SK-N-DZ (cell line): ENCODE measurements at regions not wholly inside any gene's neighbourhood (a gene's known extent, or its start where the extent isn't known, plus 50 kb on each side); places are given as distances from the start of the nearest gene placed in this dataset.
"Not testable (repeated sequence)": the region's sequence is repeated elsewhere in the genome, so short reads cannot be mapped to it uniquely, and the experiment has no call there.

ENCODE experiments used
- DNase-seq: peaks from one replicate; pipeline ENCODE4 v3.0.0-alpha.2; 2015; ENCODE audit warnings: low spot score

DNA sequence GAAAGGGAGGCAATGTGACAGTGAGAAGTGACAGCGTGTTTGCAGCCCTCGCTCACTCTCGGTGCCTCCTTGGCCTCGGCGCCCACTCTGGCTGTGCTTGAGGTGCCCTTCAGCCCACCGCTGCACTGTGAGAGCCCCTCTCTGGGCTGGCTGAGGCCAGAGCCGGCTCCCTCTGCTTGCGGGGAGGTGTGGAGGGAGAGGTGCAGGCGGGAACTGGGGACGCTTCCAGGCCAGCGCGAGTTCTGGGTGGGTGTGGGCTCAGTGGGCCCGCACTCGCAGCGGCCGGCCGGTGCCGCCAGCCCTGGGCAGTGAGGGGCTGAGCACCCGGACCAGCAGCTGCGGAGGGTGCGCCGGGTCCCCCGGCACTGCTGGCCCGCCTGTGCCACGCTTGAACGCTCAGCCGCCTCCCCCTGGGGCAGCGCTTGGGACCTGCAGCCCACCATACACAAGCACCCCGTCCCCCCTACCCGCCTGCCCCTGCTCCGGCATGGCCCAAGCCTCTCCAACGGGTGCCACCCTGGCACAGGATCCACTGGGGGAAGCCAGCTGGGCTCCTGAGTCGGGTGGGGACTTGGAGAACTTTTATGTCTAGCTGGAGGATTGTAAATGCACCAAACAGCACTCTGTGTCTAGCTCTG is 1142.8 kb upstream of the INTU start:
- no peak for DNase-seq

DNA sequence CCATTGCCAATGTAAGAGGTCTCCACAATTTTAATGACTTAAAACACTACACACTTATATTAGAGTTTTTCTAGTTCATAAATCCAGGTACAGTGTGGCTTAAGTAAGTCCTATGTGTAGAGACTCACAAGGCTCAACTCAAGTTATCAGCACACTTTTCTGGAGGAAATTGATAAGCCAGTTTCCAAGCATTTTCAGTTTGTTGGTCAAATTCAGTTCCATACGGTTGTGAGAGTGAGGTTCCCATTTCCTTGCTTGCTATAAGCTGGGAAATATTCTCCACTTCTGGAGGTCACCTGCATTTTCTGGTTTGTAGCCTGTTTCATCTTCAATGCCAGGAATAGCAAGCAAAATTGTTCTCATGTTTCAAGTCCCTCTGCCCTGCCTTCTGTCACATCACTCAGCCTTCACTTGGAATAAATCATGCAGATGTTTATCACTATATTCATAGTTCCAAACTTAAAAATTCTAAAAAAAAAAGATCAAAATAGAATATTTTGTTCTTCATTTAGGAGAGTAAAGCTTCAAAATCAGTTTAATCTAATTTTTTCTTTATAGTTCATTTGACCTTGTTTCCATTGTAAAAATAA is 1137.5 kb upstream of the INTU start:
- DNase-seq, result no peak

DNA sequence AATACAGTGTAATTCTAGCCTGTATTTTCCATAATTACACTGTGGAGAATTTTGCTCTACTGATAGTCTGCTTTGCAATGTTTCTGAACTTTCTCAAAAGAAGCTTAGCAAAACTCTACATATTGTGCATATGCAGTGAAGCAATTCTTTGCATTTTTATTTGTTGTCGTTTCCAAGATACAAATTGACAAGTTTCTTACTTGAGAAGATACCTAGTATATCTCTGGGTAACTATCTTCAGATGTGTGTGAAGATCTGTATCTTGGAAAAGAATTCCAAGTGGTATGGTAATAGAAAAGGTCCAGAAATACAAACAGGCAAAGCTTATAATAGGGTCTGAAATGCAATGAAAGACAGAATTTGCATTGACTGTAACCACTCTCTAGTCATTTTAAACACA is 1119.8 kb upstream of the INTU start:
- no peak for DNase-seq

DNA sequence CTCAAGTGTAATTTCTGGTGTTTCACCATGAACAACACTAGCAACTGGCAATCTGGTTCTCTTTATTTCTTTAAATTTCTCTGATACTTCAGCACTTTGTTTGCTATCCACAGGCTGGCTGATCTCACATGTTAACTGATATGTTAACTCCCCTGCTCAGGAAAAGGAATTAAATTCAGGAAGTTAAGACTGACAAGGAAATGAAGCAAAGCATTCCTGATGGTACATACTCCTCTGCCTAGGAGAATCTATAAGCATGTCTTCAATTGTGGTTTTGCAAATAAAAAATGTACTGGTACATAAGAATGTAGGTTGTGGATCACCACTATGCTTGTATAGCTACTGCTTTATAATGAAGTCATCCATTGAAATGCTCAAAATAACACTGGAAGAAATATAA is 1119.2 kb upstream of the INTU start:
- DNase-seq, result no peak

DNA sequence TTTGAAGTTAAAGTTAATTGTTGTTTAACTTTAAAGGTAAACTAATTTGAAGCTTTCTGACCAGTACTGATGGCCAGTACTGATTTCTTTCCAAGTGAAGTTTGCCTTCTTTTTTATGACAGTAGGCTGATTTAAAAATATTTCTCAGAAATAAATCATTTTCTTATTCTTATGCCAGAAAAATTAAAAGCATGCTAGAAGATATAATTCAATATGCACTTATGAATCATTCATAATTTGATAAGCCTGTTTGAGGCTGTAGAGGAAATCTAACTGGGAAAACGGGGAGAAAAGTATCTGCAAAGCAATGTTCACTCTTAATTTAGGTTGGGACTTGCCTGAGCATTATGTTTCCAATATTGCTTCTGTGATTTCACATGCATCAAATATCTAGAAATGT is 1112.0 kb upstream of the INTU start:
- DNase-seq, result no peak

DNA sequence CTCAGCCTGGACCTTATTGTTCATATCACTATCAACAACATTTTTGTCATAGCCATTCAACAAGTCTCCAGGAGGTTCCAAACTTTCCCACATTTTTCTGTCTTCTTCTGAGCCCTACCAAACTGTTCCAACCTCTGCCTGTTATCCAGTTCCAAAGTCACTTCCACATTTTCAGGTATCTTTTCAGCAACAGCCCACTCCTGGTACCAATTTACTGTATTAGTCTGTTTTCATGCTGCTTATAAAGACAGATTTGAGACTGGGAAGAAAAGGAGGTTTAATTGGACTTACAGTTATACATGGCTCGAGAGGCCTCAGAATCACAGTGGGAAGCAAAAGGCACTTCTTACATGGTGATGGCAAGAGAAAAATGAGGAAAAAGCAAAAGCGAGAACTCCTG is 1107.4 kb upstream of the INTU start:
- DNase-seq, result not testable (repeated sequence)

DNA sequence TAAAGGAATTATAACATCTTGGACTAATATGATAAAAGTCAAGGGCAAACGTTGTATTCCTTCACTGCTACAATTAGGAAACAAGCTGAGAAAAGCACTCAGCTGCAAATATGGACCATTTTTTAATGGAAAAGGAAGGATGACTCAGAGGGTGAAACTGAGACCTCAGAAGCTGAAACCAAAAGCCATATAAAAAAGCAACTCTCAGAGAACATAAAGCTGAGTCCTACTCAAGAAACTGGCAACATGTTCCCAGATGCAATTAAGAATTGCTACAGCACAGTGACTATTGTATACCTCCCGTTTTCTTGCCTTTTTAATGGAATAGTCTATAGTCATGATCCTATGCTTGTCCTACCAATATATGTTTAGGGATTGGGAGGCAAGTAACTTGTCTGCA is 1106.4 kb upstream of the INTU start:
- no peak for DNase-seq

DNA sequence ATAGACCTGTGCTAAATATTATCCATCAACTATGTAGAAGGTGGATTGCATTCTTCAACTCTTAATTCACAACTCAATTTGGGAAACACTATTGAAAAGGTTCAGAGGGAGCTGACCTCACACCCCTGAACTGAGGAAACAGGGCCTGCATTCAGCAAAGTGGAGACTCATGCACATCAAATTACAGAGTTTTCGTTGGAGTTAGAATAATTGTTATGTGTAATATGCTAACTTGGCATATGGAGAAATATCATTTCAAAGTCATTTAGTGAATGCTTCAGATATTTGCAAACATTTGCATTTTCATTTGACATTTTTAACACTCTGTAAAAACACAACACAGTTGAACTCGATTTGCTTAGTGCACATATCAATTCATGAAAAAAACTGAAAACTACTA is 1102.8 kb upstream of the INTU start:
- no peak for DNase-seq

DNA sequence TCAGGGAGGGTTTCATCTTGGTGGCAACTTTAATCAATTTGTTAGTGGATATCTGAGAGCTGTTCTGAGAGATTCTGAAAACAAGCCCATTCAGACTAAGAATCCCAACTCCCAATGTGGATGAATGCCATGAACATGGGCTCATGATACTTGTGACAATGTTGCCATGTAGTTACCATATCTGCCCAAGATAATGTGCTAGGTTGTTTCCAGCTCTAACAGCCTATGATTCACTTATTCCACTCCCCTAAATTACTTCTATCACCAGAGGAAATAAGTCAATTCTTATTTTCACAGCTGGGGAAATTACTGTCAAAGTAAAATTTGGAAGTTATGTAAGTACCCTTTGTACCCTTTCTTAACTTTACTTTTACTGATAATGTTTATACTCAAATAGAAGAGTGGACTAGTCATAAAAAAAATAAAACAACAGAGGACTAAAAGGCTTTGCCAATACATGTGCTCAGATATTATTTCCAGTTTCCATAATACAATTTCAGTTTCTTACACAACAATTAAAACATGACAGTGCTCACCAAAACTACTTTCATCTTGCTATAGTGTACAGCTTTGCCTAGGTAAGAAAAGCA is 1101.7 kb upstream of the INTU start:
- DNase-seq, result no peak

DNA sequence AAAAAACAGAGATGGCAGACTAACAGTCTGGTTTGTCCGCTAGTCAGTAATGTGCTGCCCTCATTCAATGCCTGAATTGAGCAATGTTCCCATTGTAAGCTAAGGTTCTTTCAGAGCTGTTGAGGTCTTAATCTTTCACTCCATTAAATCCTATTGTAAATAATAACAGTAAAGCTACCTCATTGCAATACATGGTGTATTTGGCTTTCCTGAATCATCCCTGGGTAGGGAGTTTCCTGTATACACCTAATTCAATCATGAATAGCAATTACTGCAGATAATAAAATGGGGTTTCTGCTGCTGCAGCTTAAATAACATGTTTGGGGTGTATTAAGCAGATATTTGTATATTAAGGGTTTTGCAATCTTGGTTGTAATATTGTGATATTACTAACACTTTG is 1100.2 kb upstream of the INTU start:
- no peak for DNase-seq

DNA sequence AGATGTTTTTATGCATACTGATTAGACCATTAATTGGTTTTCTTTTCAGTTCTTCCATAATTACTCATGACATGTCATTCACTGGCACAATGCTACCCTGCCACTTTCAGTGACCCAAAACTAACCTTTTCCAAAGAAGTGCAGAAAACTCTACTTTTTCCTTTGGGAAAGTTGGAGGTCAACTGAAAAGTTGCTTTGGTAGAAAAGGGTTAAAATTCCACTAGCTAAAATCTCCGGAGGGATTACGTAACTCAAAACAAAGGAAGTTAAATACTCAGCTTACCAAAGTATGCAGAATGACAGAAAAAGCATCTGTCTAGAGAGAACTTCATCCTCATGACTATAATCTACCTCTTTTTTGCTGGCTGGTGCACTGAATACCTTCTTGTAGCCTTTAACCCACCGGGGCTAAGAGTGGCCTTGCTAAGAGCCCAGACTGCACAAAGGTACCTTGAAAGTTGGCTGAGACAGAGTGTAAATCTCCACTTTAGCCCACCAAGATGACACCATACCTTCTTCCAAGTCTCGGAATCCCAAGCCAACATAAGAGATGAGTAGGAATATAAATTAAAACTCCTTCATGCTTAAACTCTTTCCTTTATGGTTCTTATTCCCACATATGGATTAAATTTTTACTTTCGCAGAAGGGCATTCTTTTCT is 1099.5 kb upstream of the INTU start:
- DNase-seq, result no peak

DNA sequence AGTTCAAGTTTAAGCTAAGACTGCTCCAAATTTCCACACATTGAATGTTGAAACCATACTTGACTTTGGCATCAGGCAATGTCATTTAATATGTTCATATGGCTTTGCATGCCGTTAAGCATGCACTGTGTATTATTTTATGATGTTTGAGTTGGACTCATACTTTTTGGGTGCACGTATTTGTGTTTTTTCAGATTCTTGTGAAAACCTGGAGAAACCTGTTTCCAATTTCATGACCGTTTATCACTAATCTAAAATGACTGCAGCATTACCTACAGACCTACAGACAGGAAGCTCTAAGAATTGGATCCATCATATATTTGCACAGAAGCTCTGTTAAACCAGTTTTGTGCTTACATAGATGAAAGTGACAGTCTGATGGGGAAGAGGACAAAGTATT is 1093.0 kb upstream of the INTU start:
- DNase-seq, result no peak

DNA sequence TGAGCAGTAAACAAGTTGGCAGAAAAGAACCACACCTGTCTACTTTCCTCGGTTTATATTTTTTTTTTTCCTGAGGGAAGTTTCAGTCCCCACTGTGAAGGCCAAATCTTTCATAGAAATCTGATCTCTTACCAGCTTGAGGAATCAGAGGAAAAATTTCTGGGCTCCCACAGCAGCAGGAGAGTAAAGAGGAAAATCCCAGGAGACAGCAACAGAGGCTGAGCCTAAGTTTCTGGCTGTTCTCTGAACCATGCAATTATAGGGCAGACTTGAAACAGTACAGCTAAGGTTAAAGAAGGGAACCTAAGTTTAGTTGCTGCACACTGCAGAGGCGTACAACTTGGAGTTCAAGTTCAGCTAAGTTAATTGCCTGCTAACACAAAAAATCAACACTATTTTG is 1090.9 kb upstream of the INTU start:
- no peak for DNase-seq

DNA sequence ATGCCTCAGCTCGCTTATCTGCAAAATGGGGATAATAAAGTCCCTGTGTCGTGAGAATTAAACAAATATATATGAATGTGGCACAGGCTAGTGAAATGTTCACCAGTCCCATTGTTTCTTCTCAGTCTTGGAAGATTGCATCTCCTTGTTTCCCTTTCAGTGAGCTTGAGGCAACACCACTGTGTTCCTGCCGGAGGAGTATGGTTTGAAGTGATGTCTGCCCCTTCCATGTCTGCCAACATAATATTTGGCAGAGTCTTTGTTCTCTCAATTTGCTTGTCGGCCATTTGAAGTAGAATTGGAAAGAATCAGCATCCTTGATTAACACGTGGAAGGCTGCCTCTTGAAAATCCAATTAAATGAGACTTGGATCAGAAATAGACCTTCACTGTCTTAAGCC is 1088.5 kb upstream of the INTU start:
- DNase-seq, result no peak

DNA sequence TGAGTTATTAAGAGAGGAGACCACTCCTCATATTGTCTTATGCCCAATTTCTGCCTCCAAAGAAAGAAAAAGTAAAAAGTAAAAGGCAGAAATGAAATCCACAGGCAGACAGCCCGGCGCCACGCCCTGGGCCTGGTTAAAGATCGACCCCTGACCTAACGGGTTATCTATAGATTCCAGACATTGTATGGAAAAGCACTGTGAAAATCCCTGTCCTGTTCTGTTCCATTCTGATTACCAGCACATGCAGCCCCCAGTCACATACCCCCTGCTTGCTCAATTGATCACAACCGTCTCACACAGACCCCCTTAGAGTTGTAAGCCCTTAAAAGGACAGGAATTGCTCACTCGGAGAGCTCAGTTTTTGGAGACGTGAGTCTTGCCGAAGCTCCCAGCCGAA is 1086.6 kb upstream of the INTU start:
- not testable (repeated sequence) for DNase-seq

DNA sequence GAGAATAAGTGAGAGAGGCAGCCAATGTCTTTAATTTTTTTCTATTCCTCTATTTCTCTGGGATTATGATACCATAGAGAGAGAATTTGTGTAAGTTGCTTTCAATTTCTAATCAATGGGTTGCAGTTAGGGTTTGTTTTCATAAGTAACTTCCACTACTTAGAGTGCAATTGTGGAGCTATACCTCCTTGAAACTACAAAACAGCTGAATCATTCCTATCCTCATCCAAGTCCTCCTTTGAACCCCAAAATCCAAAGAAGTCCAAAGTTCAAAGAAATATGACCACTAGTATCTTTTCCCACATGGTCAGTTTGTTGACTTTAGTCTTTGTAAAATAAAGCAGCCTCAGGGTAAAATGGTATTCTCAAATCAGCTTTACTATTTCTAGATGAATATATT is 1085.4 kb upstream of the INTU start:
- DNase-seq, result no peak

DNA sequence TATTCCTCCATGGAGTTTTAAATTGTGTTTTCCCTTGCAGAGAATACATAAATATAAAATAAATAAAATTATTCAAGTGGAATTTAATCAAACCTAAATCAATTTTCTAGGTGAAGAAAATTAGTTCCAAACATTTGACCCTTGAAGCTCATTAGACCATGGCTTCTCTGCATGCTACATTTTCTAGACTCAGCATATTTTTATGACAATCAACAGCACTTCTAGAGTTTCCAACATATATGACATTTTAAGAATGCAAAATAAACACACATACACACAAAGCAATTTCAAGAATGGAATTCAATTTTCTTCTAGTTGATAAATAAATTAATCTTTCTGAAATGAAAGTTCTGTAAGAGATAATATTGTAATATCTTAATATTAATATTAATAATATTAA is 1083.9 kb upstream of the INTU start:
- DNase-seq, result no peak

DNA sequence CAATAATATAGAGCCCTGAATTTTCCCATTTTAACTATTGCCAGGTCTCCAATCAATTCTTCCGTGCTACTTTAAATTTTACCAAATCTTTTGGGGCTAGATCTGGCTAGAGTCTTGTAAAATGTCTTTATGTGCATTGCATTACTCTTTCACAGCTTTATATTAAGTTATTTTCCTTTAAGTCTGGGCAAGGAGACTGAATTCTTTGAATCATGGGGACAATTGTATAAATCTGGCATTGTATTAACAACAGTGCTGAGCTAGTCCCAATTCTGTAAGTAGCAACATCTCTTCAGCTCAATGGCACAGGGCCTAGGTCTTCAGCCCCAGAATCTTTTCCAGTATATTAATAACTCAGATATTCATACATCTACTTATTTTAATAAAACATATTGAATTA is 1080.4 kb upstream of the INTU start:
- DNase-seq, result no peak

DNA sequence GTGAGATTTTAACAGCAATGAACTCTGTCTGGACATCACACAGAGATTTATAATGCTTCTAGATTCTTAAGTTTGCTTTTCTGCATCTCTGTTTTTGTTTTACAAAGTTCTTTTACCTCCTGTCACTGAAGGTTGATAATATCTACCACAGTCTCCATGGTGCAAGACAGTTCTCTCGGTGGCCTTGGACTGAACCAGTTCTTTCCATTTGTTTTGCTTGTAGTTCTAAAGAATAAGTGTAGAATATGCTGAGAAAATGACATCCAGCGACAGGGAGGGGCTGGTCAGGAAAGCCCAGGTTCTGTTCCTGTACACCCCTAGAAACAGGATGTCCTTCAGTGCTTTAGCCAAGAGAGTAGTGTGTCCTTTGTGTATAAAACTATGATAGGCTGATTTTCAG is 1079.5 kb upstream of the INTU start:
- DNase-seq, result no peak

DNA sequence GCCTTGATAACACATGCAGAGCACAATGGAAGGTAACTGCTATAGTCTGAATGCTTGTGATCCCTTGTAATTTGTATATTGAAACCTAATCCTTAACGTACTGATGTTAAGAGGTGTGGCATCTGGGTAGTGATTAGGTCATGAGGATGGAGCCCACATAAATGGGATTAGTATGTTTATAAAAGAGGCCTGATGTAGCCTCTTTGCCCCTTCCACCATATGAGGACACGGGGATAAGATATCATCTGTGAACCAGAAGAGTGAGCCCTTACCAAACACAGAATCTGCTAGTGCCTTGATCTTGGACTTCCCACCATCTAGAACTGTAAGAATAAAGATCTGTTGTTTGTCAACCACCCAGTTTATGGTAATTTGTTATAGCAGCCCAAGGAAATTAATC is 1074.2 kb upstream of the INTU start:
- DNase-seq, result no peak

DNA sequence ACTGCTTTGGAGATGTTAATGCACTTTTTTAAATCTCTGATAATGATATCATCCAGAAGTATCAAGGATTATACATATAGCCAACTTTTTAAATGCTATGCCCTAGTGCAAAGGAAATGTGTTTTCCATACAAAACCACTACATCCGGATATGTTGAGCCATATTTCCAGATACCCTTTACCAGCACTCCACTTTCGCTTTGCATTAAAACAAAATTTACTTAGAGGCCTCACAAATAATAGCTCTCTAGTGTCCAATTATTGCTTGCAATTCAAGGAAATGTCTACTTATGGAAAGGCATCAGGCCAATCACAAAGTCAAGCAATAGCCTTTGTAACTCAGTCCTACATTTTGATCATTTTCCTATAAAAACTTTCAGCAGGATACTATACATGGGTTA is 1072.8 kb upstream of the INTU start:
- no peak for DNase-seq

DNA sequence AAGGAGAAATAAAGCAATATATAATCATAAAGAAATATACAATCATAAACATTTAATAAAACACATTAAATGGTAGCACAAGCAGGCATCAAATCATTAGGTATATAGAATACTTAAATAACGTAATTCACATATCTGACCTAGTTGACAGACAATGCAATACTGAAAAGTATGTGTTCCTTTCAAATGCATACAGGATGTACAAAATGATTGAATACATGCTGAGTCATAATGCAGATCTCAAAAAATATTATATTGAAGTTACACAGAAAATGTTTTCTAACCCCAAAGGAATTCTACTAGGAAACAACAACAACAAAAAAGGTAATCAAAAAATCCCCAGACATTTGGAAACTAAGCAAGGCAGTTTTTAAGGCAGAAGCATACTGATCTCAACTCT is 1072.0 kb upstream of the INTU start:
- no peak for DNase-seq

DNA sequence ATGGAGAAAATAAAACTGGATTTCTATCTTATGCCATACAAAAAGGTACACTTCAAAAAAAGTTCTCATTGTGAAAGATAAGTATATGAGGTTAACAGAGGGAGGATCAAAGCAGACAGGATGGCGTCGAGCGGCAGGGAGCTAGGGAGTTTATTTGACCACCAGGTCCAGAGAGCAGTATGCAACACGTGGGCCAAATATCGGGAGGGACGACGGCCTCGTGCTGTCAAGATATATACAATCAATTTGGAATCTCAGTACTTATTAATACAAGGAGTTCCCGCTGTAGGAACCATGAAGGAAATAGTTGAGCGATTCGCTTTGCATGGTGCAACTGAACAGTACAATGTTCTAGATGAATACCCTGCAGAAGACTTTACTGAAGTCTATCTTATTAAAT is 1069.4 kb upstream of the INTU start:
- no peak for DNase-seq
